ENCODE measurements at regions not wholly inside any gene's neighbourhood (a gene's known extent, or its start where the extent isn't known, plus 50 kb on each side); places are given as distances from the start of the nearest gene placed in this dataset.
A peak's percentile ranks its signal among the peaks of the same experiment; 100 is the strongest.
"Not testable (repeated sequence)": the region's sequence is repeated elsewhere in the genome, so short reads cannot be mapped to it uniquely, and the experiment has no call there.

GRCh38 chr11:67906969-67907368, 96.9 kb downstream of the UNC93B1 start:
- H3K36me3 ChIP-seq (ENCODE audit: low read depth); H4K20me1 ChIP-seq (ENCODE audit: insufficient read depth); H3K4me1 ChIP-seq (ENCODE audit: insufficient read depth); H3F3A ChIP-seq (ENCODE audit: insufficient read depth); in situ Hi-C loops (cut with MboI); H3K9me2 ChIP-seq (ENCODE audit: insufficient read depth); H3K4me2 ChIP-seq (ENCODE audit: unreplicated experiment); H3K9me3 ChIP-seq (ENCODE audit: low read depth); H3K4me3 ChIP-seq; H2AFZ ChIP-seq; DNase-seq; H3K27me3 ChIP-seq (replicated peaks; ENCODE audit: insufficient read depth); H3K79me2 ChIP-seq (ENCODE audit: insufficient read depth); H3K27ac ChIP-seq; H3K9ac ChIP-seq: not testable (repeated sequence)
- WGBS, 2 experiments (ENCODE audit: low coverage in 1 of 2, low lambda C conversion rate in 2 of 2, missing lambda C conversion rate in 2 of 2) = 25 to 33% methylated on average over 1 of the region's 1 CpG

DNA sequence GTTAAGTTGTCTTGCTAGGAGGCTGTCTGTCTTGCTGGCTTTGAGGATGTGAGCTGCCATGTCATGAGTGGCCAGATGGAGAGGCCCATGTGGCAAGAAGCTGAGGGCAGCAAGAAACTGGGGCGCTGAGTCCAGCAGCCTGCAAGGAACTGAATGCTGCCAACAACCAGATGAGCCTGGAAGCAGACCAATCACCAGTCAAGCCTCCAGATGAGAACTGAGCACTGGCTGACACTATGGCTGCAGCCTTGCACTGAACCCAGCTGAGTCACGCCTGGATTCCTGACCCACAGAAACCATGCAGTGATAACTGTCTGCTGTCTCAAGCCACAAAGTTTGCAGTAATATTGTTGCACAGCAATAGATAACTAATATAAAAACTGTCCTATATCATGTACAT, 104.4 kb downstream of the UNC93B1 start:
- H3K9ac ChIP-seq; H3K4me3 ChIP-seq; H3F3A ChIP-seq (ENCODE audit: insufficient read depth); H3K9me2 ChIP-seq (ENCODE audit: insufficient read depth); H3K9me3 ChIP-seq (ENCODE audit: low read depth); H4K20me1 ChIP-seq (ENCODE audit: insufficient read depth); H3K4me2 ChIP-seq (ENCODE audit: unreplicated experiment); H3K4me1 ChIP-seq (ENCODE audit: insufficient read depth); H3K79me2 ChIP-seq (ENCODE audit: insufficient read depth); H3K27me3 ChIP-seq (replicated peaks; ENCODE audit: insufficient read depth); H3K27ac ChIP-seq; H2AFZ ChIP-seq; in situ Hi-C loops (cut with MboI); H3K36me3 ChIP-seq (ENCODE audit: low read depth): not testable (repeated sequence)
- DNase-seq = peak; percentile 50
- 0 to 5% methylated on average over 2 of the region's 2 CpGs for WGBS, 2 experiments (ENCODE audit: low coverage in 1 of 2, low lambda C conversion rate in 2 of 2, missing lambda C conversion rate in 2 of 2)

DNA sequence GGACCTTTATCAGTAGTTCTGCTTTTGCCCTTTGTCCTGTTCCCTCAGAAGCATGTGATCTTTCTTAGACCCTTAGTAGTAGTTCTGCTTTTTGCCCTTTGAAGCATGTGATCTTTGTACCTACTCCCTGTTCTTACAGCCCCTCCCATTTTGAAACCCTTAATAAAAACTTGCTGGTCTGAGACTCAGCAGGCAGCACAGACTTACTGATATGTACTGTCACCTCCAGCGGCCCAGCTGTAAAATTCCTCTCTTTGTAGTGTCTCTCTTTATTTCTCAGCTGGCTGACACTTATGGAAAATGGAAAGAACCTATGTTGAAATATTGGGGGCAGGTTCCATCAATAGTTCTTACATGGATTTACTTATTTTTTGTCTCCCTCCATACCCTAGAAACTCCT, 110.4 kb downstream of the UNC93B1 start:
- H3K9me3 ChIP-seq (ENCODE audit: low read depth); H3K36me3 ChIP-seq (ENCODE audit: low read depth); H3K79me2 ChIP-seq (ENCODE audit: insufficient read depth); H3K4me2 ChIP-seq (ENCODE audit: unreplicated experiment); H3K9me2 ChIP-seq (ENCODE audit: insufficient read depth); H4K20me1 ChIP-seq (ENCODE audit: insufficient read depth); DNase-seq; in situ Hi-C loops (cut with MboI); H3K27ac ChIP-seq; H3K4me1 ChIP-seq (ENCODE audit: insufficient read depth); H3K27me3 ChIP-seq (replicated peaks; ENCODE audit: insufficient read depth); H2AFZ ChIP-seq; H3K4me3 ChIP-seq; H3F3A ChIP-seq (ENCODE audit: insufficient read depth); H3K9ac ChIP-seq: not testable (repeated sequence)
- 10 to 11% methylated on average over 1 of the region's 1 CpG for WGBS, 2 experiments (ENCODE audit: low coverage in 1 of 2, low lambda C conversion rate in 2 of 2, missing lambda C conversion rate in 2 of 2)

- H3K4me3 ChIP-seq; H3K9me2 ChIP-seq (ENCODE audit: insufficient read depth); H3K79me2 ChIP-seq (ENCODE audit: insufficient read depth); H3K9ac ChIP-seq; H3F3A ChIP-seq (ENCODE audit: insufficient read depth); DNase-seq; H3K27ac ChIP-seq; H3K4me1 ChIP-seq (ENCODE audit: insufficient read depth); in situ Hi-C loops (cut with MboI); H3K4me2 ChIP-seq (ENCODE audit: unreplicated experiment); H2AFZ ChIP-seq; H3K9me3 ChIP-seq (ENCODE audit: low read depth); H4K20me1 ChIP-seq (ENCODE audit: insufficient read depth); H3K36me3 ChIP-seq (ENCODE audit: low read depth): not testable (repeated sequence)
- 0 out of 2 replicates have a peak, but pooled peaks cover 11% of the 10 kb centered on the region for H3K27me3 ChIP-seq (replicated peaks; ENCODE audit: insufficient read depth)
- 13 to 24% methylated on average over 3 to 4 of the region's 4 CpGs for WGBS, 2 experiments (ENCODE audit: low coverage in 1 of 2, low lambda C conversion rate in 2 of 2, missing lambda C conversion rate in 2 of 2)
Measured at GRCh38 chr11:67889646-67890045, 114.3 kb downstream of the UNC93B1 start.

DNA sequence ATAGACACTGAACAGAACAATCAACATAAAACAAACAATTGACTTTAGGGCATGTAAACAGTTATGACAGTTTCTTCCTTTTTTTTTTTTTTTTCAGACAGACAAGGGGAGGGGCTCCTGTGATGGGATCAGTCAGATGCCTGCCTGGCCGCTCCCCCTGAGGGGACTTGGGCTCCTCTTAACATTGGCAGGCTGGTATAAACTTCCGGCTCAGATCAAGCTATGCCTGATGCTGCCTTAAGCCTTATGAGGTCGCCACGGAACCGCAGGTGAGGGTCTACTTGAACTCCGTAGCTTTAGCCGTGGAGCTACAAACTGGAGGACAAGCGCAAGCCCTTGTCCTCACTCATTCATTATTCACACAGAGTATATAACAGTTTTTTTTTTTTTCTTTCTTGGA, 115.8 kb downstream of the UNC93B1 start:
- 67 to 70% methylated on average over 8 of the region's 8 CpGs for WGBS, 2 experiments (ENCODE audit: low coverage in 1 of 2, low lambda C conversion rate in 2 of 2, missing lambda C conversion rate in 2 of 2)
- in situ Hi-C loops (cut with MboI); H3K4me1 ChIP-seq (ENCODE audit: insufficient read depth); H3K27ac ChIP-seq; H3K79me2 ChIP-seq (ENCODE audit: insufficient read depth); H3K36me3 ChIP-seq (ENCODE audit: low read depth); H3K4me2 ChIP-seq (ENCODE audit: unreplicated experiment); H3K9ac ChIP-seq; H3K9me3 ChIP-seq (ENCODE audit: low read depth); H4K20me1 ChIP-seq (ENCODE audit: insufficient read depth); DNase-seq; H3F3A ChIP-seq (ENCODE audit: insufficient read depth); H3K9me2 ChIP-seq (ENCODE audit: insufficient read depth); H3K4me3 ChIP-seq; H2AFZ ChIP-seq: not testable (repeated sequence)
- H3K27me3 ChIP-seq (replicated peaks; ENCODE audit: insufficient read depth) = 0 out of 2 replicates have a peak, but pooled peaks cover 14% of the 10 kb centered on the region

DNA sequence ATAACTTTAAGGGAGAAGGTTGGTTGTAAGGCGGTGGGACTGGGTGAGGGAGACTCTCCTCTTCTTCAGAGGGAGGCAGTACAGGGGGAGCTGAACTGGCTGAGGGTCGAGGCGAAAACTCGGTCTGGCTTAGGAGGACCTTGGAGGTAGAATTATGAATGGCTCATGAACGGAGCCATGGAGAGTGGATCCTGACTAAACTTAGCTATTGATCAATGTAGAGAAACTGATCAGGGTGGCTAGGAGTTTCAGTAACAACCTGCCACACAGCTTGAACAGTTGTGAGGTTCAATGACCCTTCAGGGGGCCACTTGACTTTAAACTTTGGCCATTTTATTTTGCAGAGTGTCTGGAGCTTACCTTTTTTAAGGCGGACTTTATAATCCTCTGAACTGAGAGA, 117.2 kb downstream of the UNC93B1 start:
- in situ Hi-C loops (cut with MboI); H3K4me3 ChIP-seq; H3F3A ChIP-seq (ENCODE audit: insufficient read depth); H4K20me1 ChIP-seq (ENCODE audit: insufficient read depth); H3K36me3 ChIP-seq (ENCODE audit: low read depth); DNase-seq; H3K79me2 ChIP-seq (ENCODE audit: insufficient read depth); H2AFZ ChIP-seq; H3K9me2 ChIP-seq (ENCODE audit: insufficient read depth); H3K9me3 ChIP-seq (ENCODE audit: low read depth); H3K4me2 ChIP-seq (ENCODE audit: unreplicated experiment); H3K27ac ChIP-seq; H3K9ac ChIP-seq; H3K4me1 ChIP-seq (ENCODE audit: insufficient read depth): not testable (repeated sequence)
- 0 out of 2 replicates have a peak, but pooled peaks cover 14% of the 10 kb centered on the region for H3K27me3 ChIP-seq (replicated peaks; ENCODE audit: insufficient read depth)
- WGBS, 2 experiments (ENCODE audit: low coverage in 1 of 2, low lambda C conversion rate in 2 of 2, missing lambda C conversion rate in 2 of 2) = 64 to 68% methylated on average over 5 to 6 of the region's 6 CpGs

- H2AFZ ChIP-seq; H3K4me3 ChIP-seq; H3K36me3 ChIP-seq (ENCODE audit: low read depth); H3K4me1 ChIP-seq (ENCODE audit: insufficient read depth); H3K9me3 ChIP-seq (ENCODE audit: low read depth); in situ Hi-C loops (cut with MboI); H3K4me2 ChIP-seq (ENCODE audit: unreplicated experiment); H3K9me2 ChIP-seq (ENCODE audit: insufficient read depth); H3K9ac ChIP-seq; H3F3A ChIP-seq (ENCODE audit: insufficient read depth); DNase-seq; H3K79me2 ChIP-seq (ENCODE audit: insufficient read depth); H4K20me1 ChIP-seq (ENCODE audit: insufficient read depth); H3K27ac ChIP-seq: not testable (repeated sequence)
- H3K27me3 ChIP-seq (replicated peaks; ENCODE audit: insufficient read depth) = 0 out of 2 replicates have a peak, but pooled peaks cover 14% of the 10 kb centered on the region
- 49 to 57% methylated on average over 6 to 7 of the region's 7 CpGs for WGBS, 2 experiments (ENCODE audit: low coverage in 1 of 2, low lambda C conversion rate in 2 of 2, missing lambda C conversion rate in 2 of 2)
Measured at GRCh38 chr11:67886207-67886606, 117.7 kb downstream of the UNC93B1 start.

- H3F3A ChIP-seq (ENCODE audit: insufficient read depth); H3K27ac ChIP-seq; H3K79me2 ChIP-seq (ENCODE audit: insufficient read depth); H2AFZ ChIP-seq; H3K4me3 ChIP-seq; H3K36me3 ChIP-seq (ENCODE audit: low read depth); DNase-seq; H3K9ac ChIP-seq; H3K4me2 ChIP-seq (ENCODE audit: unreplicated experiment); in situ Hi-C loops (cut with MboI); H3K9me2 ChIP-seq (ENCODE audit: insufficient read depth); H4K20me1 ChIP-seq (ENCODE audit: insufficient read depth); H3K9me3 ChIP-seq (ENCODE audit: low read depth); H3K4me1 ChIP-seq (ENCODE audit: insufficient read depth): not testable (repeated sequence)
- 68 to 72% methylated on average over 3 of the region's 3 CpGs for WGBS, 2 experiments (ENCODE audit: low coverage in 1 of 2, low lambda C conversion rate in 2 of 2, missing lambda C conversion rate in 2 of 2)
- 0 out of 2 replicates have a peak, but pooled peaks cover 14% of the 10 kb centered on the region for H3K27me3 ChIP-seq (replicated peaks; ENCODE audit: insufficient read depth)
Measured at GRCh38 chr11:67885574-67885973, 118.3 kb downstream of the UNC93B1 start.

Data from GM23248 (cell line).